T1000 (cell line): ENCODE measurements at regions not wholly inside any gene's neighbourhood (a gene's known extent, or its start where the extent isn't known, plus 50 kb on each side); places are given as distances from the start of the nearest gene placed in this dataset.

Experiments
- DNase-seq: peaks from one replicate; lab custom pipeline; 2025; ENCODE audit warnings: mixed read lengths; lab: John Stamatoyannopoulos, UW

DNA sequence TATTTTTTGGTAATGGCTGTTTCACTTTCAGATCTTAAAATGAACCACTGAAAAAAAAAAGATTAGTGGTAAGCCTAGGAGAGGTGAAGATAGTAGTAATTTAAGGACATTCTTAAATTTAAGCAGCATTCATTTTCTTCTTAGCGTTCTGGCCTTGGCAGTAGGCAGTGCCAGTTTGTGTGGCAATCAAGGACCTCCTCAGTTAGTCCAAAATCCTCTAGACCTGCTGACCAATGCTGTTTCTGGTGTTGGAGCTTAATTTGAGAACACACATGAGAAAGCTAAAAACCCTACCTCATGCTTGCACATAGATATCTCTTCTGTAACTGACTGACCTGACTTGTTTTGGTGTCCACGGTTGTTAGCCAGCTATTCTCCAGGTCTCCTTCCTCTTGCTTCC, 219.8 kb upstream of the RGS6 start:
- DNase-seq = no peak

DNA sequence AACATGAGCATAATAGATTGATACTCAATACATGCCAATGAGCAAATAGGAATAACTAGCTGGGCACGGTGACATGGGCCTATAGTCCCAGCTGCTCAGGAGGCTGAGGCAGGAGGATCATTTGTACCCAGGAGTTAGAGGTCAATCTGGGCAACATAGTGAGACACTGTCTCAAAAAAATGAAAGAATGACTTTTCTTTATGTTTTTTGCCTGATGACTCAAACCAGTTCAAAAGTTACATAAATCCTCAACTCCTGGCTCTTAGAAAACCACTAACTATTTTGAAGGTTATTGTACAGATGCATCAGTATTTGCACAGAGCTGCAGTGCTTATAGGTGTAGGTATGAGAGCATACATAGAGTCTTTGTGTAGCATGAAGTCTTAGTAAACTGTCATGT, 219.2 kb upstream of the RGS6 start:
- DNase-seq = no peak

DNA sequence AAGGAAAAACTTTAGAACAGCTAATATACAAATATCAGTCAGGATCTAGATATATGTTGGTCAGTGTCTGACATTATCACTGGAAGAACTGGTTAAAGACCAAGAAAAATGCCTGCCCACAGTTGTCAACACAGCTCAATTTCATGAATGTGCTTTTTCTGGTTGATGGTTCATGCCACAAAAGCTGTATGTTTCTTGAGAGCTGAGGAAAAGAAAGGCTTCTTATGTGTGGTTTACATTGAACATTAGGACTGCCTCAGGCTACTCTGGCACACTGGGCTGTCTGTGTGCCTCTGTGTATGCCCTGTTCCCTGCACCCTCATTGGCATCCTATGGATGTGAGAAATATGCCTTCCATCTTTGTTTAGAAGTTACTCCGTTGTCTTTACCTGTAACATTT, 218.8 kb upstream of the RGS6 start:
- no peak for DNase-seq

DNA sequence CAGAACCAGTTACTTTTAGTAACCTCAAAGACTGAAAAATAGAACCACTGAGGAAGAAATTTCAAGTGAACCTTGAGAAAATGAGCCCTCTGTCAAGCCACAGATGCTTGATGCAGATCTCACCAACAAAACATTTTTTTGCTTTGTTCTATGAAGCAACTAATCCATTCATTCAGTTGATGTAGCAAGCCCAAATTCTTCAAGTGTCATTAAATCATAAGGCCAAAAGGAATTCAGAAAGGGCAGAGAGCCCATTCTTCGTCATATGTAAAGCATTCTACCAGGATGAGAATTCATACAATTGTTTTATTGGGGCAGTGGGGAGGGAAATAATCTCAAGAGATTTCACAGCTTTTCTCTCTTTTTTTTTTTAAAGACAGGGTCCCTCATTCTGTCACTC, 218.0 kb upstream of the RGS6 start:
- no peak for DNase-seq

DNA sequence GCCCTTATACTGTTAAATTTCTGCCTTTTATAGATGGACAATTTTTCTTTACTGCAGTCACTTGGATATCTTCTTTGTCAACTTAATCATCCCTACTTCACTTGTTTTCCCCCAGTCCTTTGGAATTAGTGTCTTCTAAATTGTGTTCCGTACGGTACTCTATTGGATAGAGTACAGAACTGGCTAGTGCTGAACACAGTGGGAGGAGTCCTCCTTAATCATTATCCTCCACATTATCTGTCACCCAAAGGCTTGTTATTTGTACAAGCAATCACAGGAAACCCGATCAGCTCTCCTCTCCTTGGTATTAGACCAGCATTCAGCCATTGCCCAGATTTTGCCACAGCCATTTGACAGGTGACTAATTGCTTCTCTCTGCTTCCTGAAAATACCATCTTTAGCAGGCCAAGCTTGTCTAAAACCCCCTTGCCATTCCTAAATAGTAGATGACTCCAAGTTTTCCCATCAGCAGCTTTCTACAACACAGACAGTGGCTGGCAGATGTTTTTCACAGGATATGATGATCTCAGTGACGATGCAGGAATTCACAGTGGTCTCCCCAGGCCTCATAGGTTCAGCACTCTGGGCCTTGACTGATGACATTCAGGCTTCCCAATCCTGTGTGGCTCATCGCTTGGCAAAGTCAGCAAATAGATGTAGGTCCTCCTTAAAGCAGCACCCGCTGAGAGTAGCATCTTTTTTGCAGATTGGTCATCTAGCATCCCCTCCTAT, 216.0 kb upstream of the RGS6 start:
- DNase-seq = no peak

DNA sequence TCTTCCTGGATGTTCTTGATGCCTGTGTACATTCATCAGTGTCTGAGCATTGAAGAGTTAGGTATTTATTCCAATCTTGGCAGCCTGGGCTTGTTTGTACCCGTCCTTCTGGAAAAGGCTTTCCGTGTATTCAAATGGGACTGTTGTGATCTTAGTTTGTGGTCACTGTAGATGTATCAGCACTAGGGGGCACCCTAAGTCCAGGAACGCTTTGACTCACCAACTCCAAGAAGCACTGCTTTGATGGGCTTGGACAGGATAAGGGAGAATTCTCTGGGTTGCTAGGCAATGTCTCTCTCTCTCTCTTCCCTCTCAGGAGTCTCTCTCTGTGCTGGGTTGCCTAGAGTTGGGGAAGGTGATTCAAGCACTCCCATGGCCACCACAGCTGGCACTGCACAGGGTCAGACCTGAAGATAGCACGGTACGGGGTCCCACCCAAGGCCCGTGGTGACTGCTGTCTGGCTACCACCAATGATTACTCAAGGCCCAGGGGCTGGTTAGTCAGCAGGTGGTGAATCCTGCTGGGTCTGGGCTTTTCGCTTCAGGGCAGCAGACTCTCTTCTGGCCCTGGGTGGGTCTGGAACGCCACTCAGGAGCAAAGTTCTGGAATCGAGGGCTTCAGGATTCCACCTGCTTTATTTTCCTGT, 211.1 kb upstream of the RGS6 start:
- no peak for DNase-seq

DNA sequence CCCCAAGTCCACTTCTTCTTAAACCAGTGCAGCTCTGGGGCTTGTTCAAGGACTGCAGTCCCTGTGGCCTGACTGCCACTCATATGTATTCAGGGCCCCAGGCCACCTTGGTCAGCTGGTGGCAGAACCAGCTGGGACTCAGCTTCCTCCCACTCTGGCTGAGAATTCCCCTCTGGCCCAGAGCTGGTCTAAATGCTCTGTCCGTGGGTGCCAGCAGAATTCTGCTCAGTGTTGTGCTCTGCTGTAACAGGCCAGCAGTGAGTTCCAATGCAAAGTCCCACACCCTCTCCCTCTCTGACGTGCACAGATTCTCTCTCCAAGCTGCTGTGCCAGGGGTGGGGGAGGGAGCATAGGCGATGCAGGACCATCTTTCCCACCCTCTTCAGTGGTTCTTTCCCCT, 210.4 kb upstream of the RGS6 start:
- DNase-seq = no peak

DNA sequence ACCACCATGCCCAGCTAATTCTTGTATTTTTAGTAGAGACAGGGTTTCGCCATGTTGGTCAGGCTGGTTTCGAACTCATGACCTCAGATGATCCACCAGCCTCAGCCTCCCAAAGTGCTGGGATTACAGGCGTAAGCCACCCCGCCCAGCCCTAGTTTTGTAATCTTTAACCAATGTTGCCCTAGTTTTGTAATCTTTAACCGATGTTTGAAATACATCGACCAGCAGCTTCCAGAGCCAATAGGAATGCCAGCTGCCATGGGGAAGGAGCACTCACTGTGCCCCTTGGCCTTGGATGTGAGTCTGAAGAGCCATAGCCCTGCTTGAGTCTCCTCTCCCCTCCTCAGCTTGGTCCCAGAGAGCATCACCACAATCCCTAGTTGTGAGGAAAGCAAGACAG, 209.3 kb upstream of the RGS6 start:
- no peak for DNase-seq

DNA sequence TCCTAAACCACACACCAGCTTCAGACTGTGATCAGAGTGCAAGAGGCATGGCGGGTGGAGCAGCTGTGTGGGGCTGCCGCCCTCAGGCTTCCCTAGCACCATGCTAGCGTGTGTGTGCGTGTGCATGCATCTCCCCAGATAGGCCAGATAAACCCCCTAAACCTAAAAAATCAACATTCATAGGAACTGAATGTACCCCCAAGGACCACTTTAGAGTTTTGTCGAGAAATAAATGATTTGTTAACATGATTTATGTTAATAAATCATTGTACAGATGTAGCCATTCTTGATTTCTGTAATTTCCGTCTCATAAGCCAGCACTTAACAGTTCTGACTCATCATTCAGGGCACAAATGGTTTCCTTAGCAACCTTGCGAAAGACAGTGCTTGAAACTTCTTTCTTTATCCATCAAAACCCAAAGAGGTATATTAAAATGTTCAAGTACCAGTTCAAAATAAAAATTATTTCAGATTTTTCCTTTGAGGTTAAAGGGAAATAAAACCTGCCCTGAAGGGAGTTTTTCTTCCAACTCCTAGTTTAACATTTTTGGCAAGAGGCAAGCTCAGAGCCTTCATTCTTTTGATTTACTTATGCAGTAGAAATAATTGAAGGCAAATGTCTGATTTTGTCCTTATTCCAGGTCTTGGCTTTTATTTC, 206.2 kb upstream of the RGS6 start:
- DNase-seq = no peak

DNA sequence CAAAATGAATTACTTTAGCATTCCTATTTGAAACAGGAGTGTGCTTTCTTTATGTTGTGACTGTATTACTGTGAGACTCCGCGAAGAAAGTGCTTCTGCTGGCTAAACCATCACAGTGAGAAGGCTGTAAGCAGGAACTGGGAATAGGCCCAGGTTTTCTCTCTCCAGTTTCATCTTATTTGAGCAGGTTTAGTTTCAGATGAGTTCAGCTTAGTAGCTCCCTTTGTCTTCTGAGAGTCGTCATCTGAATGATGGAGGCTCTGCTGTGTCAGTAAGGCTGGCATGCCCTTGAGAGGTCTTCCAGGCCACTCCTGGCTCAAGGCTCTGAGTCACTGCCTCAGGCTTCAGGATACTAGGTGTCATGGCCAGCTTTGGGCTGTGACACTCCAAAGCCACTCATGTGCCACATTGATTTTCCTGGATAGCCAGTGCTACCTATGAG, 205.6 kb upstream of the RGS6 start:
- no peak for DNase-seq

DNA sequence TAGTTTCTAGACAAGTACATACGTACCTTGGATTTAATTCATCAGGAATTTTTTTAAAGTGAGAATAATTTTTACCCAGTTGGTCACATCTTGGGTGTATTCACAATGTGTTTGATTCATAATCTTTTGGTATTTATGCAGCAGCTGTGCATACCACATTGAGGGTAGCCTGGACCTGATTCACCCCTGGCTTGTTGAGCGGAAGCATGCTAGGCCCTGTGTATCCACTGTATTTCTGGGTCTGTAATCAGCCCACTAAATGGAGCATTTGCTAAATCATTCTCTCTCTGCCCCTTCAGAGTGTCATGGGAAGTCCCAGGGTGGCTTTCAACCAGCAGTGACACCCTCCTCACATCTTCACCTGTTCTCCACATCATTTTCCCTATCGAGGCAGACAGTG, 203.8 kb upstream of the RGS6 start:
- no peak for DNase-seq

DNA sequence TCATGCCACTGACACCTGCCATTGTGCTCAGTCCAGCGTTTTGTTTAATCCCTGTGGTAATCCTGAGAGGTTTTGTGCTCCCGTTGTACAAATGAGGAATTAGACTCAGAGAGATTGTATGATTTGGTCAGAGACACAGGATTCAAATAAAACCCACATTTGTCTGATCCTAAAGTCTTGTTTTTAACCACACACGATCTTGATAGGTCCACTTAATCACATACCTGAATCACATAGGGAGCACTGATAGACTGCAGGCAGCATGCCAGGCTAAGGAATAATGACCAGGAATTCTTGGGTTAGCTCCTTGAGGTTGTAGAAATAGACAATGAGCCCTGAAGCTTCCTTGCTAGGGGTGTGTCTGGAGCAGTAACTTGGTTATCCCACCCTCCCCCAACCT, 202.6 kb upstream of the RGS6 start:
- DNase-seq = no peak

DNA sequence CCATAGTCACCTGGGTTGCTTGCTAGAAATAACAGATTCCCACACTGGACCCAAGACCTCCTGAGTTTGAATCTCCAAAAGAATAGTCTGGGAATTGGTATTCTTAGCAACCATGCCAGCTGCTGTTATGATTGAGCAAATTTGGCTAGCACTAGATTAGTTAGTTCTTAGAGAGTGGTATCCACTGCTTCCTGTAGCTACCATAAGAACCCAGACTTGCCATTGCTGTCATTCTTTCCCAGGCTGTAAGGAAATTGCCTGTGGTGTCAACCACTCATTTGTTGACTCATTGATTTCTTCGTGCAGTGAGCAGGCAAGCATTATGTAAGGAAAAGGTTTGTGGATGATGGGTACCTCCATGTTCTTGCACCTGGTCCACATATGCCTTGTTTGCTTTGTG, 201.8 kb upstream of the RGS6 start:
- no peak for DNase-seq

DNA sequence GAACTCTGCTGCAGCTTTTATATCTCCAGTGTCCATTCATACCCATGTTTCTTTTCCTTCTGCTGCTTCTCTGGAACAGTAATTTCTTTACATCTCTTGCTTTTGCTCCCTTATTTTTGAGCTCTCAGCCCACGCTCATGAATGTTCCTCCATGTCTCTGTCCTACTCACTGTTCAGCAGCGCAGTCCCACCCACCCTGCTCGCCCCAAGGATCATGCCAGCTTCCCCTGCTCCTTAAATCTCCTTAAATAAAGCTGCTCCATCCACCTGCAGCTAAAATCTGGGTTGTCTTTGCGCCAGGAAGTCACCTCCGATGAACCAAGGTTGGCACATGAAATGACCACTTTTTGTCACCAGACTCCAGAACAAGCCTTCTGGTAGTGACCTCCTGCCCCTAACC, 201.1 kb upstream of the RGS6 start:
- DNase-seq = no peak

DNA sequence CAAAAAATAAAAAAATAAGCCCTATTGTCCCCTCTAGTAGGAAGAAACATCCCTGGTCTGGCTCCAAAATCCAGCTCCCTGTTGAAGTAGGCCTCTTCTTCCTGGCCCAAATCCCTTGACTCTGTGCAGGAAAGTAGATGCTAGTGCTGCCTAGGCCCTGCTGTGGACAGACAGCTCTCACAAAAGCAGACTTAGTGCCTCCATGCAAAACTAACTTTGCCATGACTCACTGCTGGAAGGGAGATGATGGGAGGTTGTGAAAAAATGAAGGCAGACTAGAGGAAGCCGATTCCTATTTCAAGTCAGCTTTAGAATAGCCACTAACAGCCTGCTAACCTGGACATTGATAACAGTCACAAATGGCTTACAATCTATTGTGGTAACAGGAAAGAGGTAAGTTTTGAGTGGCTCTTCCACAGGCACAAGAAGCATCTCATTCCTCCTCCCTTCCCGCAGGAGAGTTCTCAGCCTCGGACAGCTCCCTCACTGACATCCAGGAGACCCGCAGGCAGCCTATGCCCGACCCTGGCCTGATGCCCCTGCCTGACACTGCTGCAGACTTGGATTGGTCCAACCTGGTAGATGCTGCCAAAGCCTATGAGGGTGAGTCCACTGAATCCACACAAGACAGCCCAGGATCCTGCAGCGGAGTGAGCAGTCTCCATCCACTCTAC, 198.9 kb upstream of the RGS6 start:
- DNase-seq = no peak

DNA sequence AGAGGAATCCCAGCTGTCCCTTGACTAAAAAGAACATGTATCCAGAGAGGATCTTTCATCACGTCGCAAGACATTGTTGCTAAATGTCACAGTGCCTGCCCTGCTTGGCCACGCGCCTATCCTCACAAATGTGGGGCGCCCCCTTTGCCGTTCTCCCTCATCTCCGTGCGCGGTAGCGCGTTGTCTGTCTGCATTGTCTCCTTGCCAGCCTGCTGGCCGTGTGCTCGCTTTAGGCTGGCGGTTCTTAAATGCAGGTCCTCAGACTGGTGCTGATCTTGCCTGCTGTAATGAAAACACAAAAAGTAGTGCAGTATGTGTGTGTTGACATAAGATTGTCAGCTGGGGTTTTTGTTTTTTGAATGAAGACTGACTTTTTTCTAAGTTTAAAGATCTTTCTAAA, 198.2 kb upstream of the RGS6 start:
- no peak for DNase-seq

DNA sequence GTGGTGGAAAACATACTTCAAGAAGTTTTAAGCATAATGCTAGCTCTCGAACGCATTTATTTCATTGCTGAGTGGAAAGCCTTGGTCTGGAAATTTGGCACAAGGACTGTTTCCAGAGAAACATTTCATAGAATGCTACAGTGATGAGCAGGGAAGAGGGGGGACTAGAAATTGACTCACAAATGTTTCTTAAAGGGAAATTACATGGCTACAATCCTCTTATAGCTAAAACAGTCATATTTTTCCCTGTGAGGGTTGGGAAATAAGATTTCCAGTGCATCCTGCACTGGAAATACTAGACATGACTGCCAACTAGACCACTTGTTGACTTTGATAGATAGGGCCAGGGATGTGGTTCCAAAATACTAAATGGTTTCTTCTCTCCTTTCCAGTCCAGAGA, 197.3 kb upstream of the RGS6 start:
- DNase-seq = no peak

DNA sequence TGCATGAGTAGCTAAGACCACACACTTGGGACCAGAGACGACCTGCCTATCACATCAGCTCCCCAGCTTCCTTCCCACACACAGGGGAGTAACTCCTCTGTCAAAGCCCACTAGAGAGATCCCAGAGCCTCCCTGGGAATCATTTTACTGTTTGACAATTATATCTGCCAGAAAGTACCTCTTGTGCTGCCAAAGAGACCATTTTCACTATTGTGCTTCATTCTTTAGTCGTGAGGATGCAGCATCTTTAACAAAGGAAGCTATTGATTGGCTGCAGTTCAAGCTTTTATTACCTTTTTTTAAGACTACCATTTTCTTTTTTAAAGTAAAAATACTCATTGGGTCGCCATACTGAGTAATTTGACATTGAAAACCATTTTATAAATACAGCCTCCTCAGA, 194.5 kb upstream of the RGS6 start:
- no peak for DNase-seq

DNA sequence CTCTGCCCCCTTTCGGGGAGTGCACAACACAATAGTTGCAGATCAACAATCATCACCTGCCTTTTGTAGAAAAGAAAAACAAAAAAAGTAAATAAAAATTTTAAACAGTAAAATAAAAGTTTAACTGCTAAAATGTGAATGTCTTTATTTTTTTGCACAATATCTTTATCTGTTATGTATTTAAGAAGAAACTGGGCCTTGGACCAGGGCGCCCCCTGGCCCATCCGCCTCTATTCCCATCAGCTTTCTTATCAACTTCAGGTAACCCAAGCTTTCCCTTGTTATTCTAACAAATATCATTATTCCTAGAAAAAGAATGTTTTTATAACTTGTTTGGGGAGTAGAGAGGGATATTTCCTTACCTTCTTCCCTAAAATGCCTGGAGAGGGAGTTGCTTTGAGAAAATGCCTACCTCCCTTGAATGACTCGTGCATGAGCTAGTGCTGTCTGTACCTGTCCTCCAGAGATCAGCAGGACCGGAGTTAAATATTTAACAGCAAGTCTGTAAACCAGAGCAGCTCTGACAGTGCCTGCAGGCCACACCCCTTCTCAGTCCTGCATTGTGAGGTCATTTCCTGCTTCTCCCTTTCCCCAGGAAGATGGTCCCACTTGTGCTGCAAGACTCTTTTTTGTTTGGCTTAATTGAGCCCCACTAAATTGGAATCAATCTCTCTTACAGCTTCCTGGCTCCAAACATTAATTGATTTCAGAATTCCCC, 192.8 kb upstream of the RGS6 start:
- no peak for DNase-seq

DNA sequence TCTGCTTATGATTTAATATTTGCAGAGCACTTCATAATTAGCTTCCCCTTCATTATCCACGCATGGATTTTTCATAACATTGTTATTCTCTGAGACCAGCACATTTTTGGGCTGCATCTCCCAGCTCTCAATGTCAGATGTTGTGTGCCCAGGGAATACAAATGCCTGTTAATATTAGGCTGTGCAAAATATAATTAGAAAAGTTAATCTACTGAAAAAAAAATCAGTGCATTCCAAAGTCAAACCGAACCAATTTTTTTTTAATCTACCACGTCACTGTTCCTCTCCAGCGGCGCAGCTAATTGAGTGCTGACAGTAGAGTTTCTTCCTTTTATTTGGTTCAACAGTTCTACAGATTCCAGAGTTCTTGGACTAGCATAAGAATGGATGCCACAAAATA, 191.0 kb upstream of the RGS6 start:
- DNase-seq = no peak

DNA sequence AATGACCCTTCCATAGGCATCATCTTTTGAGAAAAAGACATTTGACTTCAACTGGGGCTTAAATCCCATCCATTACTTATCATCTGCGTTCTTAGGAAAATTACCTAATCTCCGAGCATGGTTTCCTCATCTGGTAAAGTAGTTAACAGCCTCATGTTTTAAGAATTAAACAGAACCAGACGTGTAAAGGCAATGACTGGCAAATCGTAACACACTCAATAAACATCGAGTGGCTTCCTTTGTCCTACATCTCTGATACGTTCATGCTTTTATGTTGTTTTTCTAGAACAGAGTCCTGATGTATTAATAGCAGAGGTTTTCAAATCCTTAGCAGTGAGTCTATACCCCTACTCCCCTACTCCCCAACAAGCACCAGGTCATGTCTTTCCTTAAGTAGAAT, 189.7 kb upstream of the RGS6 start:
- no peak for DNase-seq

DNA sequence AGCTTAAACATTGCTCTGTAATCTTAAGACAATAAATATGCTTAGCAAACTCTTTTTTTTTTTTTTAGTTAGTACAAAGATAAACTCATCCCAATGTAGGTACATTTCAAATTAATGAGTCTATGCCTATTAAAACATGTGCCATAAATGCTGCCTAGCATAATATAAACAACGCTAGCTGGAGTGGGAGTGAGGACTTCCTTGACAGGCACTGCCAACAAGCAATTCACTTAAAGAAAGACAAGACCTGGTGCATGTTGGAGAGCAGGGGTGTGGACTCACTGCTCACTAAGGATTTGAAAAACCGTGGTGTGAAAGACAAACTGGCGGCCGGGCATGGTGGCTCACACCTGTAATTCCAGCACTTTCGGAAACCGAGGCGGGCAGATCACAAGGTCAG, 187.2 kb upstream of the RGS6 start:
- DNase-seq = no peak
